ENCODE measurements at regions not wholly inside any gene's neighbourhood (a gene's known extent, or its start where the extent isn't known, plus 50 kb on each side); places are given as distances from the start of the nearest gene placed in this dataset.
"Not testable (repeated sequence)": the region's sequence is repeated elsewhere in the genome, so short reads cannot be mapped to it uniquely, and the experiment has no call there.

DNA sequence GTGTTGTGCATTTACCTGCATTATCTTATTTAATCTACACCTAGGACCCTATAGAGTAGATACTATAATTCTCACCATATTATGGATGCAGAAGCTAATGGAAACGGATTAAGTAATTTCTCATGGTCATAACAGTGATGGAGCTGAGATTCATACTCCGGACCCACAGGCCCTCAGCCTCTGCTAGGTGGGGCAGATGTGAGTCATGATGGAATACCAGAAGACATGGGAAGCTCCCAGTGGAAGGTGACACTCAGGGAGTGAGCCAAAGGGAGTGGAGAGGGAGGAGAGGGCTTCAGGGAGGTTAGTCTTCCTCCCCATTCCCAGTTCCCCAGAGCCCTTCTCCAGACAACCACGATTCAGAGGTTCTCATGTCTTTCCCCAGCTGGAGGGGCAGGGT, 65.2 kb upstream of the GPR6 start:
- Mint-ChIP-seq H3K4me1 (no peaks in the 10 kb centered on the region), H3K4me3 (no peak overlapping the region), H3K27me3 (ENCODE audit: low read depth) (peaks cover 4% of the 10 kb centered on the region), H3K27ac (no peak overlapping the region), H3K9me3 (no peaks in the 10 kb centered on the region), H3K36me3 (ENCODE audit: low read depth) (no peaks in the 10 kb centered on the region)
- TF ChIP-seq, protein P1, sequence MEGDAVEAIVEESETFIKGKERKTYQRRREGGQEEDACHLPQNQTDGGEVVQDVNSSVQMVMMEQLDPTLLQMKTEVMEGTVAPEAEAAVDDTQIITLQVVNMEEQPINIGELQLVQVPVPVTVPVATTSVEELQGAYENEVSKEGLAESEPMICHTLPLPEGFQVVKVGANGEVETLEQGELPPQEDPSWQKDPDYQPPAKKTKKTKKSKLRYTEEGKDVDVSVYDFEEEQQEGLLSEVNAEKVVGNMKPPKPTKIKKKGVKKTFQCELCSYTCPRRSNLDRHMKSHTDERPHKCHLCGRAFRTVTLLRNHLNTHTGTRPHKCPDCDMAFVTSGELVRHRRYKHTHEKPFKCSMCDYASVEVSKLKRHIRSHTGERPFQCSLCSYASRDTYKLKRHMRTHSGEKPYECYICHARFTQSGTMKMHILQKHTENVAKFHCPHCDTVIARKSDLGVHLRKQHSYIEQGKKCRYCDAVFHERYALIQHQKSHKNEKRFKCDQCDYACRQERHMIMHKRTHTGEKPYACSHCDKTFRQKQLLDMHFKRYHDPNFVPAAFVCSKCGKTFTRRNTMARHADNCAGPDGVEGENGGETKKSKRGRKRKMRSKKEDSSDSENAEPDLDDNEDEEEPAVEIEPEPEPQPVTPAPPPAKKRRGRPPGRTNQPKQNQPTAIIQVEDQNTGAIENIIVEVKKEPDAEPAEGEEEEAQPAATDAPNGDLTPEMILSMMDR (IDR thresholded peaks at IDR 0.05; ENCODE audit: unreplicated experiment in 3 of 3) = no peak

DNA sequence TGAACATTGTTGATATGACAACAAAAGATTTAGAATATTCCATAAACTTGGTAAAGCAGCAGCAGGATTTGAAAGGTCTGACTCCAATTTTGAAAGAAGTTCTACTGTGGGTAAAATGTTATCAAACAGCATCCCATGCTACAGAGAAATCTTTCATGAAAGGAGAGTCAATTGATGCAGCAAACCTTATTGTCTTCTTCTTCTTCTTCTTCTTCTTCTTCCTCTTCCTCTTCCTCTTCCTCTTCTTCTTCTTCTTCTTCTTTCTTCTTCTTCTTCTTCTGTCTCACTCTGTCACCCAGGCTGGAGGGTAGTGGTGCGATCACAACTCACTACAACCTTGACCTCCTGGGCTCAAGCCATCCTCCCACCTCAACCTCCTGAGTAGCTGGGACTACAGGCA, 62.4 kb upstream of the GPR6 start:
- not testable (repeated sequence) for H3K4me1 Mint-ChIP-seq; H3K4me3 Mint-ChIP-seq; H3K36me3 Mint-ChIP-seq (ENCODE audit: low read depth); H3K27me3 Mint-ChIP-seq (ENCODE audit: low read depth); H3K27ac Mint-ChIP-seq; H3K9me3 Mint-ChIP-seq

DNA sequence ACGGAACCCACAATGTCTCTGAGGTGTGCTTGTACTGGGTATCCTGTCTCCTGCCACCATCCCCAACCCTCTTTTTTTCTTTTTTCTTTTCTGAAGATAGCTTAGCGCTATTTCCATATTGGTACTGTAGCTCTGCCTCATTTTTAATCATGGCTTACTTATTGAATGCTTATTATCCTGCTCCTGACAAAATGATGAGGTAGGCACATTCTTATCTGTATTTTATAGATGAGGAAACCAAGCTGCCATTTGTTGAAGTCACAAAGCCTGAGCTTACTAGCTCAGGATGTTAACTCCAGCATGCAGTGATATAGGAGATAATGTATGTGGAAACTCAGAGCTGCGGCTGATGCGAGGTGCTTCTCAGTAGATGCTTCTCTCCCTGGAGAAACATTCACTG, 61.4 kb upstream of the GPR6 start:
- TF ChIP-seq, protein P1 (IDR thresholded peaks at IDR 0.05; ENCODE audit: unreplicated experiment in 3 of 3) = no peak
- Mint-ChIP-seq H3K9me3 (no peaks in the 10 kb centered on the region), H3K27me3 (ENCODE audit: low read depth) (peaks cover 3% of the 10 kb centered on the region), H3K36me3 (ENCODE audit: low read depth) (no peaks in the 10 kb centered on the region), H3K4me1 (no peaks in the 10 kb centered on the region), H3K4me3 (no peak overlapping the region), H3K27ac (no peak overlapping the region)

DNA sequence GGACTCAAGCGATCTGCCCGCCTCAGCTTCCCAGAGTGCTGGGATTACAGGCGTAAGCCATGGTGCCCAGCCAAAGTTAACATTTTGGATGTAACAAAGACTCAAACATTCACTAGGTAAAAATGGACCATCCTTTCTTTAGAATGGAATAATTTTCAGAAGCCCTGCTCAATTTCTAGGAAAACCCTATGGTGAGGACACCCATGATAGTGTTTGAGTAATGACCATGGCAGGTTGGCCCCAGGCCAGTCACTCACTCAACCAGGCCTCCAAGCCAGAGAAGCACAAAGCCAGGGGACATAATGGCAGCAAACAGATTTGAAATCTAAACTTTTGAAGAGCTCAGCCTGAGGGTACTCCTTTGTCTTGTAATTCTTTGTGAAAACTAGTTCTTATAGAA, 59.9 kb upstream of the GPR6 start:
- TF ChIP-seq, protein P1 (IDR thresholded peaks at IDR 0.05; ENCODE audit: unreplicated experiment in 3 of 3) = no peak
- Mint-ChIP-seq H3K4me1 (no peaks in the 10 kb centered on the region), H3K27ac (no peak overlapping the region), H3K27me3 (ENCODE audit: low read depth) (peaks cover 8% of the 10 kb centered on the region), H3K36me3 (ENCODE audit: low read depth) (no peaks in the 10 kb centered on the region), H3K4me3 (no peak overlapping the region), H3K9me3 (no peaks in the 10 kb centered on the region)

DNA sequence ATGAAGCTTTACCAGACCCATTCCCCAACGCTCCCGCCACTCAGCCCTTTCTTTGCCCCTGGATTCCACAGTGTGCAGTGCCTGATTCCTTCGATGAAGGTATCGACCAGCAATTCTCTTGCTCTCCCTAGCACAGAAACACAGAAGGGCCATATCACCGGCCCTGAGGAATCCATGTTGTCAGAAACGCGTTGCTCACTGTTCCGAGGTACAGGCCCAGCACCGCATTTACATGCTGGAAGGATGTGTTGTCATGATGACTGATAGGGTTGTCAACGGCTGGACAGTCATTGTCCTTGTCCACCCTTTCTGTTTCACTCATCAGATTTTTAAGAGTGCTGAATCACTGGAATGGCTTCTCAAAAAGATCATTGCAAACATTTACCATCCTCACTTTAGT, 57.2 kb upstream of the GPR6 start:
- TF ChIP-seq, protein P1 (IDR thresholded peaks at IDR 0.05; ENCODE audit: unreplicated experiment in 3 of 3) = no peak
- H3K27ac Mint-ChIP-seq = no peak overlapping the region
- peaks cover 11% of the 10 kb centered on the region for H3K4me1 Mint-ChIP-seq
- H3K9me3 Mint-ChIP-seq = no peaks in the 10 kb centered on the region
- H3K4me3 Mint-ChIP-seq = no peak overlapping the region
- H3K36me3 Mint-ChIP-seq (ENCODE audit: low read depth) = no peaks in the 10 kb centered on the region
- H3K27me3 Mint-ChIP-seq (ENCODE audit: low read depth) = peaks cover 12% of the 10 kb centered on the region

DNA sequence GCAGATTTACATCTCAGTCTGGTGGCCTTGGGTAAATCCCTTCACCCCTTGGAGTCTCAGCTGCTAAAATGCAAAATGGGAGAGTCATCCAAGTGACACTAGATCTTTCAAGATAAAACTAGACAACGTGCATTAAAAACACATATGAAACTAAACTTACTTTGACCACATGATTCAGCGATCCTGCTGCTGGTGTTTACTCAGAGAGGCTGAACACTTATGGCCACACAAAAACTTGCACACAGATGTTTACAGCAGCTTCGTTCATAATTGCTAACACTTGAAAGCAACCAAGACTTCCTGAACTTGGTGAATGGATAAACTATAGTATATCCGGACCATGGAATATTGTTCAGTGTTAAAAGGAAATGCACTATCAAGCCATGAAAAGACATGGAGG, 55.3 kb upstream of the GPR6 start:
- Mint-ChIP-seq H3K36me3 (ENCODE audit: low read depth) (no peaks in the 10 kb centered on the region), H3K4me3 (no peak overlapping the region), H3K27me3 (ENCODE audit: low read depth) (peaks cover 12% of the 10 kb centered on the region), H3K9me3 (no peaks in the 10 kb centered on the region), H3K4me1 (peaks cover 11% of the 10 kb centered on the region), H3K27ac (no peak overlapping the region)
- TF ChIP-seq, protein P1 (IDR thresholded peaks at IDR 0.05; ENCODE audit: unreplicated experiment in 3 of 3) = no peak

All from nephron (organoid).